GM12872 (cell line): ENCODE measurements at regions not wholly inside any gene's neighbourhood (a gene's known extent, or its start where the extent isn't known, plus 50 kb on each side); places are given as distances from the start of the nearest gene placed in this dataset.

Source experiments
- TF ChIP-seq, protein P1 (sequence below): IDR thresholded peaks from 3 replicates; pipeline ENCODE4 v1.5.1; 2011; ENCODE audit warnings: low read depth, mild to moderate bottlenecking, low read length, moderate library complexity; ENCODE audit not compliant: insufficient read depth

DNA sequence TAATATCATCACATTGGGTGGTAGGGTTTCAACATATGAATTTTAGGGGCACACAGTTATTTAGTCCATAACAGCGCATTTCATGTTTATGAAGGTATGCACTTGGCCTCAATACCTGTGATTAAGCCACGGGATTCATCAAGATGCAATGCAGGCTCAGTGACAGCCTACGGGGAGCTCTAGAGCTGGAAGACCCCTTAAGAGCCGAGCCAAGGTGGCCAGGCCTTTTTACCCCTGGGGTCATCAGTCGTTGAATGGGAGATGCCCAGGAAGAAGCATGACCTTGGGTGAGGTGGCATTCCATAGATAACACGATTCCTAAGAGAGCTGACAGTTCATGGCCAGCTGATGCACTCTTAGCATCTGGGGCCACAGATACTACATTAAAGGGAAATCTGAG, 380.0 kb downstream of the ZNF536 start:
- TF ChIP-seq, protein P1, sequence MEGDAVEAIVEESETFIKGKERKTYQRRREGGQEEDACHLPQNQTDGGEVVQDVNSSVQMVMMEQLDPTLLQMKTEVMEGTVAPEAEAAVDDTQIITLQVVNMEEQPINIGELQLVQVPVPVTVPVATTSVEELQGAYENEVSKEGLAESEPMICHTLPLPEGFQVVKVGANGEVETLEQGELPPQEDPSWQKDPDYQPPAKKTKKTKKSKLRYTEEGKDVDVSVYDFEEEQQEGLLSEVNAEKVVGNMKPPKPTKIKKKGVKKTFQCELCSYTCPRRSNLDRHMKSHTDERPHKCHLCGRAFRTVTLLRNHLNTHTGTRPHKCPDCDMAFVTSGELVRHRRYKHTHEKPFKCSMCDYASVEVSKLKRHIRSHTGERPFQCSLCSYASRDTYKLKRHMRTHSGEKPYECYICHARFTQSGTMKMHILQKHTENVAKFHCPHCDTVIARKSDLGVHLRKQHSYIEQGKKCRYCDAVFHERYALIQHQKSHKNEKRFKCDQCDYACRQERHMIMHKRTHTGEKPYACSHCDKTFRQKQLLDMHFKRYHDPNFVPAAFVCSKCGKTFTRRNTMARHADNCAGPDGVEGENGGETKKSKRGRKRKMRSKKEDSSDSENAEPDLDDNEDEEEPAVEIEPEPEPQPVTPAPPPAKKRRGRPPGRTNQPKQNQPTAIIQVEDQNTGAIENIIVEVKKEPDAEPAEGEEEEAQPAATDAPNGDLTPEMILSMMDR: no peak

GRCh38 chr19:30745476-30745985, 373.3 kb downstream of the ZNF536 start:
- TF ChIP-seq, protein P1: no peak

DNA sequence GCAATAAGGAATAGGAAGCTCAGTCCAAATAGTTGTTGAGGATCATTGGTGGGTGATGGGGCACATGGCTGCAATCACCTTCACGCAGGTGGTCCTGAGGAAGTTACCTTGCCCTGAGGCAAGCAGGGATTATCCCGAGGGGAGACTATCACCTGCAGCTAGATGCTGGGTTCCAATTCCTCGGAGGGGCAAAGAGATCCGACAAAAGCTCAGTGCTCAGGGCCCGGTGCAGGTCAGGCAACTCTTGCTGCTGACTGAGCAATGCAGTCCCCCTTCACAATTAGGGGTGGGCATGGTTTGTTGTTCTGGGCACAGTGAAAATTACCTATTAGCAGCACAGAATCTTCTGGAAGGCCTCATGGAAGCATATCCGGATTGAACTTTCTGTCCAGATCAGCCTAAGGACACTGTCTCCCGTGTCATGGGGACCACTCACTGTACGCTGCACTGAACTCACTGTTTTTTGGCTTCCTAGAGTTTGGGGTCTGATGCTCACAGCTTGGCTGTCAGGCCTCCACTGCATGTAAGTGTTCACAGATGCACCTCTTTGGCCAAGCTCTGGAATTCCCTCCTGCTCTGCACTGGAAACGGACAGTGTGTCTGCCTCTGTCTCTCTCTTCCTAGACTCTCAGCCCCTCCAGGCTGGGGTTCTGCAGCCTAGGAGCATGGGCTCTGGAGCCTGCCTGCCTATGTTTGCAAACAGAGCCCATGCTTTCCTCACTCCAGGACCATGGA, 372.7 kb downstream of the ZNF536 start:
- TF ChIP-seq, protein P1: no peak

DNA sequence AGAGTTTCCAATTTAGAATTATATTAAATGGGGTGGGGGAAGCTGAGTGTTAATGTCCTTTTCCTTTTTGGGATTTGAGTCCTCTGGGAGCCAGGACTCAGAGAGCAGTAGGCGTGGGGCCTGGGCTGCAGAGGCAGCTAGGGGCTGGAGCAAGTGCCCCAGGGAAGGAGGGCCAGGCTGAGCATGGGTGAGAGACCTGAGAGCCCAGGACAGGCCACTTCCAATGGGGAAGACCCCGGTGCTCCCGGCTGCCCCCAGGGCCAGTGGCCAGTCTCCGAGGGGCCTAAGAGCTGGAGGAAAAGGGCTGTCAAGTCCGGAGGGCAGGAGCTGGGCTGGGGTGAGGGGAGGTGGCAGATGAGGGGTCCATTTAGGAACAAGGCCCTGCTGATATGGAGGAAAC, 371.5 kb downstream of the ZNF536 start:
- TF ChIP-seq, protein P1: no peak

DNA sequence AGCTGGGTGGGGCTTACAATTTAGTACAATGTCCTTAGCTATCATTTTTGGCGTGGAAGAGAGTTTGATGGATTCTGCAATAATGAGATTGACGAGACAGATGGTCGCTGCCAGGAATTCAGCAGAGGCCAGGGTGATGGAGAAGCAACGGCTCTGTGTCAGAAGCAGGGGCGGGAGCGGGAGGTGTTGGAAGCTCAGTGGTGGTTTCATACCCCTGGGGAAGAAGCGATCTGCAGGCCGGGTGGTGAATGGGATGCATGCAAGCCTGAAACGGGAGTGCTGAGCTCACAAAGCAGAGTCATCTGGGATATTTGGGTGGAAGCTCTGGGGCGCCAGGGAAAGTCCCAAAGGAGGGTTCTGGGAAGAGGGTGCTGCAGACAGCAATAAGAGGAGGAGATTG, 370.8 kb downstream of the ZNF536 start:
- TF ChIP-seq, protein P1: no peak

GRCh38 chr19:30742406-30742938, 370.3 kb downstream of the ZNF536 start:
- TF ChIP-seq, protein P1: no peak

DNA sequence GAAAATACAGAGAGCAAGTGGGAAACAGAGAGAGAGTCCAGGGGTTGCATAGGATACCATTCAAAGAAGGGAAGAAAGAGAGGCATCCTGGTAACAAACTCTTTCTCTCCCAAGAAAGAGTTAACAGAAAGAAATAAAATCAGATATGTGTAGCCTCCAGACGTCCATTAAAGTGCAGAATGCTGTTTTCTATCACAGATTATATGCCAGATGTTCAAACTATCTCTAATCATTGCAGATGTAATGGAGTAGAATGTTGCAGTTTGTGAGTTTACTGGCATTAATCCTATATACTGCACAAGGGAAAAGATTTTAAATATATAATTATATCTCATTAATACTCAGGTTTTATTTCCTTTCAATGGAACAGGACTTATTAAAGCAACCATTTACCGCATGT, 369.4 kb downstream of the ZNF536 start:
- TF ChIP-seq, protein P1: no peak
